ENCODE measurements at regions not wholly inside any gene's neighbourhood (a gene's known extent, or its start where the extent isn't known, plus 50 kb on each side); places are given as distances from the start of the nearest gene placed in this dataset.
"Not testable (repeated sequence)": the region's sequence is repeated elsewhere in the genome, so short reads cannot be mapped to it uniquely, and the experiment has no call there.

- H3K4me3 ChIP-seq (ENCODE audit: low read length); H3K36me3 ChIP-seq (ENCODE audit: control insufficient read depth, insufficient read depth, low read length); H3K27me3 ChIP-seq (ENCODE audit: control insufficient read depth, insufficient read depth, low read length); H3K9me3 ChIP-seq (ENCODE audit: control insufficient read depth, low read depth, low read length); H3K27ac ChIP-seq (ENCODE audit: low read length); H3K4me1 ChIP-seq (ENCODE audit: control insufficient read depth, insufficient read depth, low read length); DNase-seq: not testable (repeated sequence)
- WGBS (ENCODE audit: insufficient coverage, low lambda C conversion rate), result no CpG with 5 or more reads among the region's 3 CpGs
Measured at GRCh38 chr3:177871267-177871666, 665.0 kb upstream of the KCNMB2 start.

- Histone ChIP-seq H3K9me3 (ENCODE audit: control insufficient read depth, low read depth, low read length) (no peaks in the 10 kb centered on the region), H3K4me1 (ENCODE audit: control insufficient read depth, insufficient read depth, low read length) (no peaks in the 10 kb centered on the region), H3K4me3 (ENCODE audit: low read length) (no peak overlapping the region), H3K36me3 (ENCODE audit: control insufficient read depth, insufficient read depth, low read length) (no peaks in the 10 kb centered on the region), H3K27ac (ENCODE audit: low read length) (no peak overlapping the region), H3K27me3 (ENCODE audit: control insufficient read depth, insufficient read depth, low read length) (no peaks in the 10 kb centered on the region)
- no CpG with 5 or more reads among the region's 3 CpGs for WGBS (ENCODE audit: insufficient coverage, low lambda C conversion rate)
- no peak for DNase-seq
Measured at GRCh38 chr3:177878192-177878591, 658.0 kb upstream of the KCNMB2 start.

DNA sequence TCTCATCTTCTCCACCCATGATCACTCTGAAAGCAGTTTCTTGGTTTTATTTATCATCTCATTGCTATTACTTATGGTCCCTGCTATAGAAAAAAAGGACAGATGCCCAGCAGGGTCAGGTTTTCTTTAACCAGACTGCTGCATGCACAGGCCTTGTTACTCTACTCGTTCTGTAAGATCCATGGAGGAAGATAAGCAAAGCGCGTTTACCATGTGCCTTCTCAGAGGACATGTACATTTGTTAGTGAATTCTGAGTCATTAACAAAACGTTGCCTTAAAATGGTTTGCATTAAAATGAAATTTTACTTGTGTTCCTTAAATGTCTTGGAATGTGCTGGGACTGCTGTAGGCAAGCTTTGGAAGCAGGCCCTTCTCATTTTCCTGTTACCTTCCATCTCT lies 657.3 kb upstream of the KCNMB2 start:
- Histone ChIP-seq H3K36me3 (ENCODE audit: control insufficient read depth, insufficient read depth, low read length) (no peaks in the 10 kb centered on the region), H3K4me3 (ENCODE audit: low read length) (no peak overlapping the region), H3K27ac (ENCODE audit: low read length) (no peak overlapping the region), H3K9me3 (ENCODE audit: control insufficient read depth, low read depth, low read length) (no peaks in the 10 kb centered on the region), H3K4me1 (ENCODE audit: control insufficient read depth, insufficient read depth, low read length) (no peaks in the 10 kb centered on the region), H3K27me3 (ENCODE audit: control insufficient read depth, insufficient read depth, low read length) (no peaks in the 10 kb centered on the region)
- DNase-seq, result no peak
- 100% methylated on average over 2 of the region's 4 CpGs for WGBS (ENCODE audit: insufficient coverage, low lambda C conversion rate)

GRCh38 chr3:177881351-177881750 lies 654.9 kb upstream of the KCNMB2 start:
- WGBS (ENCODE audit: insufficient coverage, low lambda C conversion rate), result no CpG with 5 or more reads among the region's 3 CpGs

DNA sequence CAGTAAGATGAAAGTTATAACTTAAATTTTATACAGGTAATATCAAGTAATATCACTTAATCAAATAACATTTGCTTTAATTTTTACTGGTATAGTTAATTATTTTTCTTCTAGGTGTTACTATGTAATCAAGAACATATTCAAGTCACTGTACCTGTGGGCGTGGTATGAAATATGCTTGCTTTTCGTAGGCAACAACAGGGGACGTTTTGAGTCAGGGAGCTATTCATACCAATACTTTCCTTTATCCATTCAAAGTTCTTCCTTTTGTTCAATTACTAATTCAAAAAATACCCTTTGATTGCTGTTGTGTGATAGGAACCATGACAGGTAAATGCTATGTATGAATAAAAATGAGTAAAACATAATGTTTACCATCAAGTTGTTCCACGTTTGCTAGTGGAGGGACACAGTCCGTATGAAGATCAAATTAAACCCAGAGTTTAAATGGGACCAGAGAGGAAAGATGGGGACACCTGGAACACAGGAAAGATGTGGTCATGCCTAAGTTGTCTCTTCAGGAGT lies 654.0 kb upstream of the KCNMB2 start:
- no peaks in the 10 kb centered on the region for H3K36me3 ChIP-seq (ENCODE audit: control insufficient read depth, insufficient read depth, low read length)
- H3K27me3 ChIP-seq (ENCODE audit: control insufficient read depth, insufficient read depth, low read length), result no peaks in the 10 kb centered on the region
- no peaks in the 10 kb centered on the region for H3K9me3 ChIP-seq (ENCODE audit: control insufficient read depth, low read depth, low read length)
- no peak overlapping the region for H3K4me3 ChIP-seq (ENCODE audit: low read length)
- DNase-seq, result no peak
- no peak overlapping the region for H3K27ac ChIP-seq (ENCODE audit: low read length)
- no peaks in the 10 kb centered on the region for H3K4me1 ChIP-seq (ENCODE audit: control insufficient read depth, insufficient read depth, low read length)
- WGBS (ENCODE audit: insufficient coverage, low lambda C conversion rate), result 100% methylated on average over 3 of the region's 5 CpGs

More at GRCh38 chr3:177881351-177881750, 654.9 kb upstream of the KCNMB2 start:
- Histone ChIP-seq H3K27ac (ENCODE audit: low read length) (no peak overlapping the region), H3K4me1 (ENCODE audit: control insufficient read depth, insufficient read depth, low read length) (no peaks in the 10 kb centered on the region), H3K4me3 (ENCODE audit: low read length) (no peak overlapping the region), H3K36me3 (ENCODE audit: control insufficient read depth, insufficient read depth, low read length) (no peaks in the 10 kb centered on the region), H3K27me3 (ENCODE audit: control insufficient read depth, insufficient read depth, low read length) (no peaks in the 10 kb centered on the region), H3K9me3 (ENCODE audit: control insufficient read depth, low read depth, low read length) (no peaks in the 10 kb centered on the region)
- no peak for DNase-seq

GRCh38 chr3:177883091-177883490 lies 653.1 kb upstream of the KCNMB2 start:
- DNase-seq, result no peak
- 83% methylated on average over 1 of the region's 2 CpGs for WGBS (ENCODE audit: insufficient coverage, low lambda C conversion rate)
- H3K27ac ChIP-seq (ENCODE audit: low read length), result no peak overlapping the region
- no peak overlapping the region for H3K4me3 ChIP-seq (ENCODE audit: low read length)
- no peaks in the 10 kb centered on the region for H3K9me3 ChIP-seq (ENCODE audit: control insufficient read depth, low read depth, low read length)
- H3K36me3 ChIP-seq (ENCODE audit: control insufficient read depth, insufficient read depth, low read length), result no peaks in the 10 kb centered on the region
- no peaks in the 10 kb centered on the region for H3K27me3 ChIP-seq (ENCODE audit: control insufficient read depth, insufficient read depth, low read length)
- no peaks in the 10 kb centered on the region for H3K4me1 ChIP-seq (ENCODE audit: control insufficient read depth, insufficient read depth, low read length)

DNA sequence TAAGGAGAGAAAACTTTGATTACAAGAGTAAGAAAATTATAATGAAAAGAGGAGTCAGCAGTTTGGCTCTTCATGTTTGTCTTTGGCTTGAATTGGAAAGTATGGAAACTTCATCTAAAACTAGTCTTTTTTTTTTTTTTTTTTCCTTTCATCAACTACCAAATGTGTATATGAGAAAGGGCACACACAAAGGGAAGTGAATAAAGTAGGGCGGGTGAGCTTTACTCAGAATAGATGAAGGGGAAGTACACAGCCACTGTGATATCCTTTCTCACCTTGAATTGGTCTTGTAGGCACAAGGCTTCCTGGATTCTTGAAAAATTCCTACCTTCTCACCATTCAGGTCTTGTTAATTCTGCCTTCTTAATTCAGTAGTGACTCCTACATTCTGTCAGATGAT lies 652.3 kb upstream of the KCNMB2 start:
- H3K27ac ChIP-seq (ENCODE audit: low read length), result no peak overlapping the region
- DNase-seq, result no peak
- no peak overlapping the region for H3K4me3 ChIP-seq (ENCODE audit: low read length)
- no peaks in the 10 kb centered on the region for H3K36me3 ChIP-seq (ENCODE audit: control insufficient read depth, insufficient read depth, low read length)
- no CpG with 5 or more reads among the region's 1 CpG for WGBS (ENCODE audit: insufficient coverage, low lambda C conversion rate)
- no peaks in the 10 kb centered on the region for H3K4me1 ChIP-seq (ENCODE audit: control insufficient read depth, insufficient read depth, low read length)
- H3K9me3 ChIP-seq (ENCODE audit: control insufficient read depth, low read depth, low read length), result no peaks in the 10 kb centered on the region
- H3K27me3 ChIP-seq (ENCODE audit: control insufficient read depth, insufficient read depth, low read length), result no peaks in the 10 kb centered on the region

- Histone ChIP-seq H3K36me3 (ENCODE audit: control insufficient read depth, insufficient read depth, low read length) (no peaks in the 10 kb centered on the region), H3K27me3 (ENCODE audit: control insufficient read depth, insufficient read depth, low read length) (no peaks in the 10 kb centered on the region), H3K4me1 (ENCODE audit: control insufficient read depth, insufficient read depth, low read length) (no peaks in the 10 kb centered on the region), H3K9me3 (ENCODE audit: control insufficient read depth, low read depth, low read length) (no peaks in the 10 kb centered on the region), H3K4me3 (ENCODE audit: low read length) (no peak overlapping the region), H3K27ac (ENCODE audit: low read length) (no peak overlapping the region)
- 100% methylated on average over 3 of the region's 5 CpGs for WGBS (ENCODE audit: insufficient coverage, low lambda C conversion rate)
- no peak for DNase-seq
Measured at GRCh38 chr3:177885063-177885462, 651.2 kb upstream of the KCNMB2 start.

DNA sequence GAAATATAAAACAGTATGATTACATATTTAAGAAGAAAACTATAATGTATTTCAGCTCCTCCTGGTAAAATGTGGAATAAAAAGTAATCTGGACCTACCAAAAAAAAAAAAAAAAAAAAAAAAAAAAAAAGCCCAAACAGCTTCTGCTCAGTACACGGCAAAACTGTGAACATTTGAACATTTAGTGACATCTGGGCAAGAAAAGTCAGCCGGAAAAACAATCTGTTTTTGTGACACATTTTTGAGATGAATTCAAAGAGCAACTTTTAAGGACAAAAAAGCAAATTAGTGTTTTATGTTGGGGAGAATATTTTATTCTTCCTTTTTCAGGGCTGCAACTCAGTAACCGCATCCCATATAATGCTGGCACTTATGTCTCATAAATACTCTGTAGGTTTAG lies 649.7 kb upstream of the KCNMB2 start:
- Histone ChIP-seq H3K36me3 (ENCODE audit: control insufficient read depth, insufficient read depth, low read length) (no peaks in the 10 kb centered on the region), H3K9me3 (ENCODE audit: control insufficient read depth, low read depth, low read length) (no peaks in the 10 kb centered on the region), H3K27ac (ENCODE audit: low read length) (no peak overlapping the region), H3K27me3 (ENCODE audit: control insufficient read depth, insufficient read depth, low read length) (no peaks in the 10 kb centered on the region), H3K4me3 (ENCODE audit: low read length) (no peak overlapping the region), H3K4me1 (ENCODE audit: control insufficient read depth, insufficient read depth, low read length) (no peaks in the 10 kb centered on the region)
- WGBS (ENCODE audit: insufficient coverage, low lambda C conversion rate), result 83% methylated on average over 1 of the region's 3 CpGs
- no peak for DNase-seq

- peaks cover 2% of the 10 kb centered on the region for H3K9me3 ChIP-seq (ENCODE audit: control insufficient read depth, low read depth, low read length)
- no peak for DNase-seq
- H3K4me3 ChIP-seq (ENCODE audit: low read length), result no peak overlapping the region
- 100% methylated on average over 1 of the region's 2 CpGs for WGBS (ENCODE audit: insufficient coverage, low lambda C conversion rate)
- no peaks in the 10 kb centered on the region for H3K4me1 ChIP-seq (ENCODE audit: control insufficient read depth, insufficient read depth, low read length)
- H3K27ac ChIP-seq (ENCODE audit: low read length), result no peak overlapping the region
- H3K36me3 ChIP-seq (ENCODE audit: control insufficient read depth, insufficient read depth, low read length), result no peaks in the 10 kb centered on the region
- H3K27me3 ChIP-seq (ENCODE audit: control insufficient read depth, insufficient read depth, low read length), result no peaks in the 10 kb centered on the region
Measured at GRCh38 chr3:177887475-177887874, 648.8 kb upstream of the KCNMB2 start.

GRCh38 chr3:177889161-177889560 lies 647.1 kb upstream of the KCNMB2 start:
- 92% methylated on average over 2 of the region's 3 CpGs for WGBS (ENCODE audit: insufficient coverage, low lambda C conversion rate)
- Histone ChIP-seq H3K27me3 (ENCODE audit: control insufficient read depth, insufficient read depth, low read length) (no peaks in the 10 kb centered on the region), H3K27ac (ENCODE audit: low read length) (no peak overlapping the region), H3K4me1 (ENCODE audit: control insufficient read depth, insufficient read depth, low read length) (no peaks in the 10 kb centered on the region), H3K36me3 (ENCODE audit: control insufficient read depth, insufficient read depth, low read length) (no peaks in the 10 kb centered on the region), H3K9me3 (ENCODE audit: control insufficient read depth, low read depth, low read length) (peaks cover 3% of the 10 kb centered on the region), H3K4me3 (ENCODE audit: low read length) (no peak overlapping the region)
- DNase-seq, result no peak

Data from large intestine (tissue), 3 donors.